ENCODE measurements at regions not wholly inside any gene's neighbourhood (a gene's known extent, or its start where the extent isn't known, plus 50 kb on each side); places are given as distances from the start of the nearest gene placed in this dataset.

DNA sequence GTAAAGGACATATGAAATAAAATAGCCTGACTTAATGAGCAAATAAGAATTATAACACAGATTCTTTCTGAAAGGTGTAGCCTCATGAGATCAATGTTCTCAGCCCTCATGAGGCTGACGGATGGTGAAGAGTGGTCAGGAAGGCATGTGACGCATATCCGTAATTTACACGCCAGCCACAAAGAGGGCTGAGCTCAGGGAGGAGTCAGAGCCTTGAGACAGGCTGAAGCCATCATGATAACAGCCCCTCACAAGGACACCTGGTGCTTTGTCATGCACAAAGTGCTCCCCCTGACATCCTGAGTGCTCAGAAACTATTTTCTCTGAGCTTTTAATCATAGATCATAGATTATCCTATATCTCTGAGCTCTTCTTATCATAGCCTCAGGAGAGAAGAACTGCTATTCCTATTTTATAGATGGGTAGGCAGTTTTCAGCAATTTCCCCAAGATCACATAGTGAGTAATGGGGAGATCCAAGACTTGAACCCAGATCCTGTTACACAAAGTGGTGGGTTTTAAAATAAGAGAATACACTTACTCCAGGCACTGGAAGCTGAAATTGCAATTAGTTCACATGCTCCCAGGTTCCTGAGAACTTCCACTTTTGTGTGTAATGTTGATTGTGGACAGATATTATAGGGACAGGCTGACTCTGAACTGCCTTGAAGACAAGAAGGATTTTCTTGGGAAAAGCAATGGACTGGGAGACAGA lies 267.1 kb downstream of the RPLP1 start:
- Histone ChIP-seq H3K4me1 (no peaks in the 10 kb centered on the region), H3K4me3 (no peak overlapping the region), H3K27me3 (no peaks in the 10 kb centered on the region), H3K27ac (peak overlapping the region in 1 of 4 donors; percentile 25), H3K36me3 (no peaks in the 10 kb centered on the region), H3K9me3 (no peaks in the 10 kb centered on the region)
- ATAC-seq = peak; percentile 53
- WGBS, 2 donors (ENCODE audit: low coverage in 1 of 2) = 81 to 88% methylated on average over 3 to 4 of the region's 4 CpGs
- TF ChIP-seq POLR2AphosphoS5 (IDR thresholded peaks at IDR 0.05) (no peak), POLR2A (IDR thresholded peaks at IDR 0.05) (no peak)

- H3K9me3 ChIP-seq = no peaks in the 10 kb centered on the region
- WGBS, 2 donors (ENCODE audit: low coverage in 1 of 2) = 86 to 90% methylated on average over 2 to 3 of the region's 3 CpGs
- H3K27me3 ChIP-seq = no peaks in the 10 kb centered on the region
- no peak for ATAC-seq
- no peaks in the 10 kb centered on the region for H3K36me3 ChIP-seq
- no peaks in the 10 kb centered on the region for H3K4me1 ChIP-seq
- H3K4me3 ChIP-seq = no peak overlapping the region
- H3K27ac ChIP-seq = no peak overlapping the region
- TF ChIP-seq EP300 (IDR thresholded peaks at IDR 0.05) = no peak
- TF ChIP-seq, protein P1, sequence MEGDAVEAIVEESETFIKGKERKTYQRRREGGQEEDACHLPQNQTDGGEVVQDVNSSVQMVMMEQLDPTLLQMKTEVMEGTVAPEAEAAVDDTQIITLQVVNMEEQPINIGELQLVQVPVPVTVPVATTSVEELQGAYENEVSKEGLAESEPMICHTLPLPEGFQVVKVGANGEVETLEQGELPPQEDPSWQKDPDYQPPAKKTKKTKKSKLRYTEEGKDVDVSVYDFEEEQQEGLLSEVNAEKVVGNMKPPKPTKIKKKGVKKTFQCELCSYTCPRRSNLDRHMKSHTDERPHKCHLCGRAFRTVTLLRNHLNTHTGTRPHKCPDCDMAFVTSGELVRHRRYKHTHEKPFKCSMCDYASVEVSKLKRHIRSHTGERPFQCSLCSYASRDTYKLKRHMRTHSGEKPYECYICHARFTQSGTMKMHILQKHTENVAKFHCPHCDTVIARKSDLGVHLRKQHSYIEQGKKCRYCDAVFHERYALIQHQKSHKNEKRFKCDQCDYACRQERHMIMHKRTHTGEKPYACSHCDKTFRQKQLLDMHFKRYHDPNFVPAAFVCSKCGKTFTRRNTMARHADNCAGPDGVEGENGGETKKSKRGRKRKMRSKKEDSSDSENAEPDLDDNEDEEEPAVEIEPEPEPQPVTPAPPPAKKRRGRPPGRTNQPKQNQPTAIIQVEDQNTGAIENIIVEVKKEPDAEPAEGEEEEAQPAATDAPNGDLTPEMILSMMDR (IDR thresholded peaks at IDR 0.05) = no peak
- no peak for TF ChIP-seq POLR2AphosphoS5 (IDR thresholded peaks at IDR 0.05)
- no peak for TF ChIP-seq POLR2A (IDR thresholded peaks at IDR 0.05)
These were observed 267.9 kb downstream of the RPLP1 start for GRCh38 chr15:69720536-69720935.

GRCh38 chr15:69722924-69723323 lies 270.3 kb downstream of the RPLP1 start:
- no peak overlapping the region for H3K4me3 ChIP-seq
- 84 to 100% methylated on average over 2 to 5 of the region's 5 CpGs for WGBS, 2 donors (ENCODE audit: low coverage in 1 of 2)
- ATAC-seq = no peak
- no peaks in the 10 kb centered on the region for H3K27me3 ChIP-seq
- H3K36me3 ChIP-seq = no peaks in the 10 kb centered on the region
- H3K9me3 ChIP-seq = no peaks in the 10 kb centered on the region
- H3K4me1 ChIP-seq = no peaks in the 10 kb centered on the region
- no peak overlapping the region for H3K27ac ChIP-seq
- TF ChIP-seq POLR2AphosphoS5 (IDR thresholded peaks at IDR 0.05) = no peak
- TF ChIP-seq POLR2A (IDR thresholded peaks at IDR 0.05) = no peak
- TF ChIP-seq, protein P1 (IDR thresholded peaks at IDR 0.05) = no peak
- no peak for TF ChIP-seq EP300 (IDR thresholded peaks at IDR 0.05)

GRCh38 chr15:69723404-69724096 lies 270.9 kb downstream of the RPLP1 start:
- no peaks in the 10 kb centered on the region for H3K4me1 ChIP-seq

GRCh38 chr15:69724333-69724732 lies 271.7 kb downstream of the RPLP1 start:
- WGBS, 2 donors (ENCODE audit: low coverage in 1 of 2) = 92% methylated on average over 2 to 3 of the region's 3 CpGs

More at GRCh38 chr15:69723404-69724096, 270.9 kb downstream of the RPLP1 start:
- H3K9me3 ChIP-seq = no peaks in the 10 kb centered on the region
- WGBS, 2 donors (ENCODE audit: low coverage in 1 of 2) = 39 to 83% methylated on average over 1 to 2 of the region's 7 CpGs
- H3K27ac ChIP-seq = no peak overlapping the region
- no peak for TF ChIP-seq EP300 (IDR thresholded peaks at IDR 0.05)
- TF ChIP-seq POLR2A (IDR thresholded peaks at IDR 0.05) = no peak
- TF ChIP-seq, protein P1 (IDR thresholded peaks at IDR 0.05) = no peak
- no peak for TF ChIP-seq POLR2AphosphoS5 (IDR thresholded peaks at IDR 0.05)
- H3K4me3 ChIP-seq = no peak overlapping the region
- H3K27me3 ChIP-seq = no peaks in the 10 kb centered on the region
- ATAC-seq = no peak
- H3K36me3 ChIP-seq = no peaks in the 10 kb centered on the region

More at GRCh38 chr15:69724333-69724732, 271.7 kb downstream of the RPLP1 start:
- TF ChIP-seq, protein P1 (IDR thresholded peaks at IDR 0.05) = no peak
- no peak overlapping the region for H3K27ac ChIP-seq
- no peak for ATAC-seq
- H3K27me3 ChIP-seq = no peaks in the 10 kb centered on the region
- no peaks in the 10 kb centered on the region for H3K4me1 ChIP-seq
- no peak overlapping the region for H3K4me3 ChIP-seq
- H3K9me3 ChIP-seq = no peaks in the 10 kb centered on the region
- no peaks in the 10 kb centered on the region for H3K36me3 ChIP-seq

Measured in gastroesophageal sphincter (tissue), 4 donors.